Right atrium auricular region (tissue), 2 donors: ENCODE measurements at regions not wholly inside any gene's neighbourhood (a gene's known extent, or its start where the extent isn't known, plus 50 kb on each side); places are given as distances from the start of the nearest gene placed in this dataset.

Experiments
- DNase-seq: peaks from one replicate; pipeline ENCODE4 v3.0.0-alpha.2; 2019; ENCODE audit warnings: low spot score
- H3K27ac ChIP-seq, 2 donors: fragments of 200-600 bp; sonication (generic); 1 replicate in 1 of 2; 2 replicates in 1 of 2; pipeline ENCODE4 v1.5.1; 2016 to 2019
- H3K27me3 ChIP-seq, 2 donors: fragments of 200-600 bp; sonication (generic); one replicate each; pipeline versions ENCODE4 v1.5.1 to v1.6.0; 2017 to 2019
- H3K36me3 ChIP-seq: fragments of 200-600 bp; sonication (generic); one replicate; pipeline ENCODE4 v1.5.1; 2016
- H3K4me1 ChIP-seq, 2 donors: fragments of 200-600 bp; sonication (generic); one replicate each; pipeline versions ENCODE4 v1.5.1 to v1.6.0; 2017 to 2019
- H3K4me3 ChIP-seq, 2 donors: fragments of 200-600 bp; sonication (generic); 1 replicate in 1 of 2; 2 replicates in 1 of 2; pipeline ENCODE4 v1.5.1; 2017 to 2019; ENCODE audit warnings: mild to moderate bottlenecking in 1 of 2, moderate library complexity in 1 of 2
- H3K9me3 ChIP-seq, 2 donors: fragments of 200-600 bp; sonication (generic); one replicate each; pipeline ENCODE4 v1.5.1; 2019
- CTCF ChIP-seq, 2 donors: fragments of 200-600 bp; sonication (generic); IDR thresholded peaks; one replicate each; pipeline ENCODE4 v1.5.1; 2019; ENCODE audit warnings: antibody characterized with exemption in 2 of 2

- Histone ChIP-seq H3K4me1 (no peaks in the 10 kb centered on the region), H3K36me3 (no peaks in the 10 kb centered on the region), H3K27ac (no peak overlapping the region), H3K4me3 (no peak overlapping the region), H3K27me3 (no peaks in the 10 kb centered on the region), H3K9me3 (no peaks in the 10 kb centered on the region)
- no peak for DNase-seq
- no peak for TF ChIP-seq CTCF (IDR thresholded peaks at IDR 0.05)
These were observed 59.7 kb downstream of the GPX5 start for GRCh38 chr6:28585335-28585734.

GRCh38 chr6:28586324-28586723 lies 60.6 kb downstream of the GPX5 start:
- H3K27me3 ChIP-seq: no peaks in the 10 kb centered on the region
- H3K4me3 ChIP-seq: peak overlapping the region; percentile 55 to 57

GRCh38 chr6:28586962-28587745 lies 61.5 kb downstream of the GPX5 start:
- Histone ChIP-seq H3K9me3 (no peaks in the 10 kb centered on the region), H3K27me3 (no peaks in the 10 kb centered on the region), H3K4me1 (no peaks in the 10 kb centered on the region), H3K27ac (no peak overlapping the region), H3K36me3 (no peaks in the 10 kb centered on the region), H3K4me3 (peak overlapping the region; percentile 55 to 57)
- no peak for DNase-seq
- TF ChIP-seq CTCF (IDR thresholded peaks at IDR 0.05): no peak

More at GRCh38 chr6:28586324-28586723, 60.6 kb downstream of the GPX5 start:
- Histone ChIP-seq H3K36me3 (no peaks in the 10 kb centered on the region), H3K27ac (no peak overlapping the region), H3K9me3 (no peaks in the 10 kb centered on the region), H3K4me1 (no peaks in the 10 kb centered on the region)
- DNase-seq: no peak
- no peak for TF ChIP-seq CTCF (IDR thresholded peaks at IDR 0.05)

GRCh38 chr6:28587746-28588075 lies 62.0 kb downstream of the GPX5 start:
- no peak for DNase-seq
- H3K9me3 ChIP-seq: no peaks in the 10 kb centered on the region
- H3K27ac ChIP-seq: no peak overlapping the region
- TF ChIP-seq CTCF (IDR thresholded peaks at IDR 0.05): no peak
- no peaks in the 10 kb centered on the region for H3K36me3 ChIP-seq
- no peaks in the 10 kb centered on the region for H3K27me3 ChIP-seq
- H3K4me1 ChIP-seq: no peaks in the 10 kb centered on the region
- peak overlapping the region; percentile 55 to 57 for H3K4me3 ChIP-seq

GRCh38 chr6:28588666-28589065 lies 63.0 kb downstream of the GPX5 start:
- H3K27ac ChIP-seq: no peak overlapping the region
- H3K4me1 ChIP-seq: no peaks in the 10 kb centered on the region
- TF ChIP-seq CTCF (IDR thresholded peaks at IDR 0.05): no peak
- H3K27me3 ChIP-seq: no peaks in the 10 kb centered on the region
- H3K9me3 ChIP-seq: no peaks in the 10 kb centered on the region
- no peaks in the 10 kb centered on the region for H3K36me3 ChIP-seq
- DNase-seq: no peak
- H3K4me3 ChIP-seq: no peak overlapping the region
